HepG2 (cell line): ENCODE measurements at regions not wholly inside any gene's neighbourhood (a gene's known extent, or its start where the extent isn't known, plus 50 kb on each side); places are given as distances from the start of the nearest gene placed in this dataset.

Experiments
- ATAC-seq: fragments of 200-7000 bp; cut with Tn5 transposase; 3 replicates; pipeline ENCODE4 v1.9.1; 2020; ENCODE audit warnings: mild to moderate bottlenecking, moderate library complexity
- BruUV-seq: library from RNA; stranded (reverse); fragments of 400-500 nt; replicated peaks from 2 replicates; lab custom pipeline; 2021; lab: Mats Ljungman, UMichigan
- CTCF ChIA-PET: fragments of 300-600 bp; formaldehyde crosslinking; extraction: SDS; loops from one replicate; lab custom pipeline; 2021; ENCODE audit warnings: low total read pairs, inconsistent platforms, low intra/inter-chr PET ratio; lab: Yijun Ruan, JAX
- POLR2A ChIA-PET: fragments of 350-600 bp; sonication (Branson Sonifier 250); formaldehyde crosslinking; loops from one replicate; lab custom pipeline; 2020; ENCODE audit warnings: antibody characterized with exemption, inconsistent platforms; lab: Yijun Ruan, JAX
- DNase-seq: peaks from one replicate; pipeline ENCODE4 v3.0.0-alpha.2; 2015; ENCODE audit warnings: low spot score
- FAIRE-seq: peaks from 3 replicates; lab custom pipeline; 2011; peaks lifted over from hg19 to GRCh38; lab: Jason Lieb, UNC
- H2AFZ ChIP-seq: one replicate; pipeline ENCODE4 v1.6.1; 2011; ENCODE audit warnings: low read length, inconsistent platforms
- H3K27ac ChIP-seq: fragments of 300-600 bp; 3 replicates; pipeline ENCODE4 v1.8.0; 2011; ENCODE audit warnings: mixed run types, mild to moderate bottlenecking, mixed read lengths, low read length, inconsistent platforms; ENCODE audit not compliant: insufficient read depth; ENCODE audit errors: extremely low read length
- H3K27me3 ChIP-seq, 2 experiments: fragments of 200-600 bp in 1 of 2; 2 replicates in 1 of 2; 3 replicates in 1 of 2; pipeline versions ENCODE4 v1.6.0 to v1.8.0; 2011; ENCODE audit warnings: low read length in 2 of 2, mild to moderate bottlenecking in 2 of 2, moderate library complexity in 2 of 2, inconsistent platforms in 1 of 2; ENCODE audit not compliant: insufficient read depth in 2 of 2, control insufficient read depth in 1 of 2
- H3K36me3 ChIP-seq, 2 experiments: fragments of 200-600 bp in 1 of 2; replicated peaks in 1 of 2; 2 replicates in 1 of 2; 3 replicates in 1 of 2; pipeline versions ENCODE4 v1.5.1 to v1.8.0; 2011; ENCODE audit warnings: low read length in 2 of 2, inconsistent platforms in 1 of 2; ENCODE audit not compliant: insufficient read depth in 2 of 2, control insufficient read depth in 1 of 2
- H3K4me1 ChIP-seq: 2 replicates; pipeline ENCODE4 v1.5.1; 2012; ENCODE audit warnings: low read length, inconsistent platforms; ENCODE audit not compliant: insufficient read depth
- H3K4me2 ChIP-seq: 2 replicates; pipeline ENCODE4 v1.6.0; 2011; ENCODE audit warnings: low read depth, low read length, inconsistent platforms
- H3K4me3 ChIP-seq, 3 experiments: fragments of 200-600 bp in 1 of 3; sonication (generic), shearing (Covaris generic) in 1 of 3; replicated peaks in 1 of 3; 2 replicates each; pipeline ENCODE4 v1.5.1; 2011 to 2016; ENCODE audit warnings: low read length in 3 of 3, inconsistent platforms in 2 of 3, low read depth in 2 of 3, mild to moderate bottlenecking in 2 of 3, control low read depth in 1 of 3, mixed read lengths in 1 of 3; ENCODE audit not compliant: insufficient read depth in 1 of 3
- H3K79me2 ChIP-seq: one replicate; pipeline ENCODE4 v1.6.1; 2011; ENCODE audit warnings: low read length, inconsistent platforms; ENCODE audit not compliant: insufficient read depth
- H3K9ac ChIP-seq: 2 replicates; pipeline ENCODE4 v1.6.0; 2011; ENCODE audit warnings: mild to moderate bottlenecking, low read depth, low read length, inconsistent platforms; ENCODE audit not compliant: insufficient read depth
- H3K9me3 ChIP-seq: 2 replicates; pipeline ENCODE4 v1.5.1; 2012; ENCODE audit warnings: mild to moderate bottlenecking, low read length
- H4K20me1 ChIP-seq: 2 replicates; pipeline ENCODE4 v1.6.0; 2011; ENCODE audit warnings: inconsistent platforms, mild to moderate bottlenecking, low read length, moderate library complexity; ENCODE audit not compliant: insufficient read depth
- DMAP1 ChIP-seq: IDR thresholded peaks from 2 replicates; pipeline ENCODE4 v1.6.1; 2016
- ELF4 ChIP-seq: sonication (generic); formaldehyde crosslinking; IDR thresholded peaks from 2 replicates; pipeline ENCODE4 v1.5.0; 2020; ENCODE audit warnings: missing genetic modification reagents, mild to moderate bottlenecking, moderate library complexity, borderline replicate concordance
- IKZF1 ChIP-seq: fragments of 450-650 bp; IDR thresholded peaks from 2 replicates; pipeline ENCODE4 v1.7.1; 2016
- KDM4B ChIP-seq: sonication (generic); formaldehyde crosslinking; IDR thresholded peaks from 2 replicates; pipeline ENCODE4 v1.4.0; 2020; ENCODE audit warnings: missing genetic modification reagents
- KLF15 ChIP-seq: sonication (generic); formaldehyde crosslinking; IDR thresholded peaks from 2 replicates; pipeline ENCODE4 v1.8.1; 2023; ENCODE audit warnings: borderline replicate concordance, mild to moderate bottlenecking, inconsistent platforms, missing genetic modification reagents, mixed read lengths
- NBN ChIP-seq: fragments of 450-650 bp; conservative IDR thresholded peaks from 2 replicates; pipeline ENCODE4 v1.6.1; 2017
- PLRG1 ChIP-seq: fragments of 450-650 bp; conservative IDR thresholded peaks from 2 replicates; pipeline ENCODE4 v1.6.1; 2016
- ZFP36L1 ChIP-seq: sonication (generic); formaldehyde crosslinking; IDR thresholded peaks from 2 replicates; pipeline ENCODE4 v1.8.0; 2022; ENCODE audit warnings: mild to moderate bottlenecking, missing genetic modification reagents, moderate library complexity
- ZFP82 ChIP-seq: sonication (generic); formaldehyde crosslinking; IDR thresholded peaks from 2 replicates; pipeline ENCODE4 v1.5.1; 2020; ENCODE audit warnings: mild to moderate bottlenecking, missing genetic modification reagents, borderline replicate concordance
- ZNF282 ChIP-seq: fragments of 450-650 bp; IDR thresholded peaks from 2 replicates; pipeline ENCODE4 v1.6.1; 2018; ENCODE audit not compliant: partially characterized antibody
- ZNF292 ChIP-seq: sonication (generic); formaldehyde crosslinking; IDR thresholded peaks from 2 replicates; pipeline ENCODE4 v1.8.1; 2022; ENCODE audit warnings: mild to moderate bottlenecking, low read depth, missing genetic modification reagents, borderline replicate concordance
- WGBS: methylation state at CpG from one replicate; pipeline ENCODE4 v1.1.6; 2017; ENCODE audit warnings: low lambda C conversion rate; 5-methylcytosine and 5-hydroxymethylcytosine counted together
- in situ Hi-C: cut with HindIII; loops from 2 replicates; pipeline ENCODE4 v1.10.0; 2017; ENCODE audit warnings: low pct_unique_long_range_greater_than_20kb; ENCODE audit not compliant: extremely low pct_ligation_motif_present
- intact Hi-C: fragments of 100-400 bp; cut with micrococcal nuclease; formaldehyde crosslinking; loops from one replicate; pipeline ENCODE4 v1.10.0; 2022; ENCODE audit not compliant: unreplicated experiment
- TF ChIP-seq, protein P1 (sequence below): sonication (generic); formaldehyde crosslinking; IDR thresholded peaks from 2 replicates; pipeline ENCODE4 v1.9.0; 2021; ENCODE audit warnings: missing genetic modification reagents, mild to moderate bottlenecking, borderline replicate concordance
- TF ChIP-seq, protein P2 (sequence below): sonication (generic); formaldehyde crosslinking; IDR thresholded peaks from 2 replicates; pipeline ENCODE4 v1.4.0; 2020; ENCODE audit warnings: missing genetic modification reagents, borderline replicate concordance

DNA sequence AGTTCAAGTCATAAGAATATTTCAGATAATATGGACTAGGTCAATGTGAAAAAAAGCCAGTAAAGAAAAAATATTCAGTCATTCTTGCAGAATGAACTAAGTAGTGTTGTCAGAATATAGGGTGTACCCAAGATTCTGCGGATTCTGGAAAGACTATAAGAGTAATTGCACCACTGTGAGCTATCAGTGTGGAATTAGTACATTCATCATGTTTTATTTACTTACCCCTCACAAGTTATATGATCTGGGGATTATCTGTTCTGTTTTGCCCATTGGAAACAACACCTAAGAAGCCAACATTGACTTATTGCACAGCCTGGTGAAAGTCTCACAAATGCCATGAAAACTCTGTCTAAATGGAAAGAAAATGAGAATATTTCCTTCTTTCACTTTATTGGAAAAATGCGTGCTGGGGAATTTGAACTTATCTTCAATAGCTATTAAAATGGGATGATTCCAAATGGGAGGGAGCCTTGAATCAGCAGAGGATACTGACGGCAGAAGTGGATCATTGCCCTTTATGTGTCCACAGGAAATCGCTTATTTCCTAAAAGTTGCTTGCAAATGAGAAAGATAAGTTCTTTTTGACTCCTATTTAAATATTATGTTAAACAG is 563.3 kb upstream of the POM121L12 start:
- in situ Hi-C loops, result no loop called here
- DNase-seq, result no peak
- TF ChIP-seq, protein P1, sequence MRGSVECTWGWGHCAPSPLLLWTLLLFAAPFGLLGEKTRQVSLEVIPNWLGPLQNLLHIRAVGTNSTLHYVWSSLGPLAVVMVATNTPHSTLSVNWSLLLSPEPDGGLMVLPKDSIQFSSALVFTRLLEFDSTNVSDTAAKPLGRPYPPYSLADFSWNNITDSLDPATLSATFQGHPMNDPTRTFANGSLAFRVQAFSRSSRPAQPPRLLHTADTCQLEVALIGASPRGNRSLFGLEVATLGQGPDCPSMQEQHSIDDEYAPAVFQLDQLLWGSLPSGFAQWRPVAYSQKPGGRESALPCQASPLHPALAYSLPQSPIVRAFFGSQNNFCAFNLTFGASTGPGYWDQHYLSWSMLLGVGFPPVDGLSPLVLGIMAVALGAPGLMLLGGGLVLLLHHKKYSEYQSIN (CRISPR knock-in tag), result no peak
- TF ChIP-seq PLRG1 (no peak), ZNF292 (CRISPR knock-in tag) (no peak), ELF4 (CRISPR knock-in tag) (no peak), NBN (no peak), KLF15 (CRISPR knock-in tag) (no peak), ZFP82 (no peak), DMAP1 (CRISPR knock-in tag) (no peak), IKZF1 (no peak), ZFP36L1 (CRISPR knock-in tag) (no peak), ZNF282 (no peak), KDM4B (CRISPR knock-in tag) (no peak)
- TF ChIP-seq, protein P2, sequence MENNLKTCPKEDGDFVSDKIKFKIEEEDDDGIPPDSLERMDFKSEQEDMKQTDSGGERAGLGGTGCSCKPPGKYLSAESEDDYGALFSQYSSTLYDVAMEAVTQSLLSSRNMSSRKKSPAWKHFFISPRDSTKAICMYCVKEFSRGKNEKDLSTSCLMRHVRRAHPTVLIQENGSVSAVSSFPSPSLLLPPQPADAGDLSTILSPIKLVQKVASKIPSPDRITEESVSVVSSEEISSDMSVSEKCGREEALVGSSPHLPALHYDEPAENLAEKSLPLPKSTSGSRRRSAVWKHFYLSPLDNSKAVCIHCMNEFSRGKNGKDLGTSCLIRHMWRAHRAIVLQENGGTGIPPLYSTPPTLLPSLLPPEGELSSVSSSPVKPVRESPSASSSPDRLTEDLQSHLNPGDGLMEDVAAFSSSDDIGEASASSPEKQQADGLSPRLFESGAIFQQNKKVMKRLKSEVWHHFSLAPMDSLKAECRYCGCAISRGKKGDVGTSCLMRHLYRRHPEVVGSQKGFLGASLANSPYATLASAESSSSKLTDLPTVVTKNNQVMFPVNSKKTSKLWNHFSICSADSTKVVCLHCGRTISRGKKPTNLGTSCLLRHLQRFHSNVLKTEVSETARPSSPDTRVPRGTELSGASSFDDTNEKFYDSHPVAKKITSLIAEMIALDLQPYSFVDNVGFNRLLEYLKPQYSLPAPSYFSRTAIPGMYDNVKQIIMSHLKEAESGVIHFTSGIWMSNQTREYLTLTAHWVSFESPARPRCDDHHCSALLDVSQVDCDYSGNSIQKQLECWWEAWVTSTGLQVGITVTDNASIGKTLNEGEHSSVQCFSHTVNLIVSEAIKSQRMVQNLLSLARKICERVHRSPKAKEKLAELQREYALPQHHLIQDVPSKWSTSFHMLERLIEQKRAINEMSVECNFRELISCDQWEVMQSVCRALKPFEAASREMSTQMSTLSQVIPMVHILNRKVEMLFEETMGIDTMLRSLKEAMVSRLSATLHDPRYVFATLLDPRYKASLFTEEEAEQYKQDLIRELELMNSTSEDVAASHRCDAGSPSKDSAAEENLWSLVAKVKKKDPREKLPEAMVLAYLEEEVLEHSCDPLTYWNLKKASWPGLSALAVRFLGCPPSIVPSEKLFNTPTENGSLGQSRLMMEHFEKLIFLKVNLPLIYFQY (CRISPR knock-in tag), result no peak

More for the DNA sequence above, 563.3 kb upstream of the POM121L12 start:
- no peak for ATAC-seq
- ChIA-PET POLR2A (no interaction called here), CTCF (no interaction called here)
- Histone ChIP-seq H3K9ac (no peak overlapping the region), H3K36me3 (no peaks in the 10 kb centered on the region), H3K4me3 (no peak overlapping the region), H3K4me2 (no peak overlapping the region), H4K20me1 (no peaks in the 10 kb centered on the region), H3K9me3 (peaks cover 33% of the 10 kb centered on the region), H3K27me3 (no peaks in the 10 kb centered on the region), H2AFZ (no peak overlapping the region), H3K27ac (no peak overlapping the region), H3K4me1 (no peaks in the 10 kb centered on the region), H3K79me2 (no peaks in the 10 kb centered on the region)
- no TSS peak for BruUV-seq
- 2% methylated on average over 4 of the region's 4 CpGs for WGBS
- FAIRE-seq, result no peak
- intact Hi-C loops, result no loop called here
